Stimulated activated memory B cell treated with anti-CD40 and anti-IgM and Interleukin-4, amounts not matched to agents 10 μg/mL and 1 μg/mL and 100 μg/mL, for 72 hours (primary cell): ENCODE measurements at regions not wholly inside any gene's neighbourhood (a gene's known extent, or its start where the extent isn't known, plus 50 kb on each side); places are given as distances from the start of the nearest gene placed in this dataset.

ENCODE experiments used
- ATAC-seq: fragments of 150-1000 bp; cut with Tn5 transposase; 2 replicates; pipeline ENCODE4 v1.10.0; 2021
- H3K27ac Mint-ChIP-seq: one replicate; pipeline ENCODE4 v1.8.0; 2022; ENCODE audit warnings: mild to moderate bottlenecking, mixed read lengths
- H3K27me3 Mint-ChIP-seq: one replicate; pipeline ENCODE4 v1.8.0; 2022; ENCODE audit warnings: mixed read lengths
- H3K36me3 Mint-ChIP-seq: one replicate; pipeline ENCODE4 v1.8.0; 2022; ENCODE audit warnings: mixed read lengths
- H3K4me1 Mint-ChIP-seq: one replicate; pipeline ENCODE4 v1.8.0; 2022; ENCODE audit warnings: mixed read lengths
- H3K4me3 Mint-ChIP-seq: one replicate; pipeline ENCODE4 v1.8.0; 2022; ENCODE audit warnings: mild to moderate bottlenecking, moderate library complexity, mixed read lengths
- H3K9me3 Mint-ChIP-seq: one replicate; pipeline ENCODE4 v1.8.0; 2022; ENCODE audit warnings: mixed read lengths

DNA sequence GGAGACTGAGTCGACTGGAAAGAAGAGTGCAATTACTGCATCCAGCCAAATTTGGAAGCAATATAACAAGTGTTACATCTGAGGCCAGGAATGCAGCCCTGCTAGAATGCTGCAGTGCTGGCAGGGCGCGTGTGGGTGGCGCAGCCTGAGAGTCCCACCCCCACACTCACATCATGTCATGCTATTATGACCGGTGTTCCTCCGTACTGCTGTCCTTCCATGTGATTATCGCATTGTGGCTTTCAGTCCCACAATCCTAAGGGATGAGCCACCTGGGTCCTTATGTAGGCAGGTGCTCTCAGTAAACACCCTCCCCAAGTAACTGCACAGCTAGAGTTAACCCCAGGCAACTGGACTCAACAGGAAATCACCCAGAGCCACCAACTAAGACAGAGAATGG lies 122.6 kb upstream of the CPEB2 start:
- no peak for ATAC-seq
- no peaks in the 10 kb centered on the region for H3K36me3 Mint-ChIP-seq
- H3K9me3 Mint-ChIP-seq, result peaks cover 3% of the 10 kb centered on the region
- no peak overlapping the region for H3K4me3 Mint-ChIP-seq
- H3K4me1 Mint-ChIP-seq, result peaks cover 8% of the 10 kb centered on the region
- no peak overlapping the region for H3K27ac Mint-ChIP-seq
- no peaks in the 10 kb centered on the region for H3K27me3 Mint-ChIP-seq

DNA sequence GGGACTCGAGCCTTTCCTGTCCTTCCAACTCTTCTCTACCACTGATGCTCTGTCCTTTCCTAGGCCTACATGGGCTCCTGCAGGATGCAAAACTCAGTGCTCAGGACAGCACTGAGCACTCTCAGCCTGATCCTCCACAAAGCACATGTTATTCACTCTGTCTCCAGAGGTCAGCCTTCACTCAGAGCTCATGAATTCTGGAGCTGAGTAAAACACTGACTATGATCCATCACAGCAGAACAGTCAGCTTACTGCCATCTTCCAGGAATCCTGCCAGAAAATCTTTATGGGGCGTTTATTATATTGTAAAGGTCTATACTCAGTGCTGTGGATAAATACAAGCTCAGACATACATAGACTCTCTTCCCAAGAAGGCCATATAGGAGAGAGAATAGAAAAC lies 121.5 kb upstream of the CPEB2 start:
- H3K27me3 Mint-ChIP-seq, result no peaks in the 10 kb centered on the region
- peaks cover 2% of the 10 kb centered on the region for H3K9me3 Mint-ChIP-seq
- ATAC-seq, result no peak
- H3K27ac Mint-ChIP-seq, result no peak overlapping the region
- no peak overlapping the region for H3K4me3 Mint-ChIP-seq
- no peaks in the 10 kb centered on the region for H3K36me3 Mint-ChIP-seq
- H3K4me1 Mint-ChIP-seq, result peaks cover 8% of the 10 kb centered on the region

DNA sequence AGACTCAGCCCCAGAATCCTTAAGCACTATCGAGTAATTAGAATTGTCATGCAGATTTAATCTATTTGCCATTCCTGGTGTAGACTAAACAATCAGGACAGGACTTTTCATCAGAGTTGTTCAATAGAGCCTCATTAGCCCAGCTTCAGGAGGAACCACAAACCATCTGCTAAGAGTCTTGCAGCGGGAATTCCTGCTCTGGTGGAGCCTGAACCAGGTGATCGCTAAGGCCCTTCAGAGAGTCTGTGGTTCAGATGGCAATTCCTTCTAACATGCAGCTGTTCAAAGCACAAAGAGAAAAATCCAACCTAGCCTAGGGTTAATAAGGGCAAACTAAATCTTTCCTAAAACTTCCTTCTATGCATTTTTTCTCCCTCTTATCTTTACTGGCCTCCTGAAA lies 119.1 kb upstream of the CPEB2 start:
- Mint-ChIP-seq H3K27me3 (no peaks in the 10 kb centered on the region), H3K36me3 (no peaks in the 10 kb centered on the region), H3K4me1 (no peaks in the 10 kb centered on the region), H3K27ac (no peak overlapping the region), H3K9me3 (no peaks in the 10 kb centered on the region), H3K4me3 (no peak overlapping the region)
- no peak for ATAC-seq

DNA sequence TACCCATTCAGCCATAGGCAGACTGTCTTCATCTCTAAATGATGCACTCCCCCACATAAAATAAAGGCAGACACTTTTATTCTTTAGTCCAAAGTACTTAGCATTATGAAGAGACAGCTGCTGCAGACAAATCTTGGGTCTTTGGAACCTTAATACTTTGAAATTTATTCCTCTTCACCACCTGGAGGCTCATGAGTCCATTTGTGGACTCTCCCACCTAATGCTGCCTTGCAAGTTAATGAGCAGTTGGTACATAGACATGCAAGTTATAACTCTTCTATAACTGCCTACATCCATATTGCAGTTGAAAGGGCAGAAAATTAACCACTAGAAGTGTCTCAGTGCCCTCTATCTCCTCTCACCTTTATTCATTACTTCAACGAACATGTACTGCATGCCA lies 118.6 kb upstream of the CPEB2 start:
- H3K36me3 Mint-ChIP-seq, result no peaks in the 10 kb centered on the region
- H3K4me1 Mint-ChIP-seq, result no peaks in the 10 kb centered on the region
- ATAC-seq, result no peak
- no peaks in the 10 kb centered on the region for H3K9me3 Mint-ChIP-seq
- H3K27me3 Mint-ChIP-seq, result no peaks in the 10 kb centered on the region
- H3K4me3 Mint-ChIP-seq, result no peak overlapping the region
- H3K27ac Mint-ChIP-seq, result no peak overlapping the region

DNA sequence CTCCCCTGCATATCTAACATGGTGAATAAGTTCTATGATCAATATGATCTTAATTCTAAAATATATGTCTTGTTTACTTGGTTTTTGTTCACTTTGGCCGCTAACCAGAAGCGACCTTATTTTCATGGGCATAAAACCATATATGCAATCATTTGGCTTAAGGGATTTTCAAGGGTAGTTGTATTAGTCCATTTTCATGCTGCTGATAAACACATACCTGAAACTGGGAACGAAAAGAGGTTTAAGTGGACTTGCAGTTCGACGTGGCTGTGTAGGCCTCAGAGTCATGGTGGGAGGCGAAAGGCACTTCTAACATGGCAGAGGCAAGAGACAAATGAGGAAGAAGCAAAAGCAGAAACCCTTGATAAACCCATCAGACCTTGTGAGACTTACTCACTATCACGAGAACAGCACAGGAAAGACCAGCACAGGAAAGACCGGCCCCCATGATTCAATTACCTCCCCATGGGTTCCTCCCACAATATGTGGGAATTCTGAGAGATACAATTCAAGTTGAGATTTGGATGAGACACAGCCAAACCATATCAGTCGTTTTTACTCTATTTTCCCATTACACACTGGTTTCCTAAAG lies 114.3 kb upstream of the CPEB2 start:
- H3K27ac Mint-ChIP-seq, result no peak overlapping the region
- ATAC-seq, result no peak
- peaks cover 3% of the 10 kb centered on the region for H3K9me3 Mint-ChIP-seq
- H3K27me3 Mint-ChIP-seq, result no peaks in the 10 kb centered on the region
- H3K4me3 Mint-ChIP-seq, result no peak overlapping the region
- no peaks in the 10 kb centered on the region for H3K36me3 Mint-ChIP-seq
- H3K4me1 Mint-ChIP-seq, result no peaks in the 10 kb centered on the region

DNA sequence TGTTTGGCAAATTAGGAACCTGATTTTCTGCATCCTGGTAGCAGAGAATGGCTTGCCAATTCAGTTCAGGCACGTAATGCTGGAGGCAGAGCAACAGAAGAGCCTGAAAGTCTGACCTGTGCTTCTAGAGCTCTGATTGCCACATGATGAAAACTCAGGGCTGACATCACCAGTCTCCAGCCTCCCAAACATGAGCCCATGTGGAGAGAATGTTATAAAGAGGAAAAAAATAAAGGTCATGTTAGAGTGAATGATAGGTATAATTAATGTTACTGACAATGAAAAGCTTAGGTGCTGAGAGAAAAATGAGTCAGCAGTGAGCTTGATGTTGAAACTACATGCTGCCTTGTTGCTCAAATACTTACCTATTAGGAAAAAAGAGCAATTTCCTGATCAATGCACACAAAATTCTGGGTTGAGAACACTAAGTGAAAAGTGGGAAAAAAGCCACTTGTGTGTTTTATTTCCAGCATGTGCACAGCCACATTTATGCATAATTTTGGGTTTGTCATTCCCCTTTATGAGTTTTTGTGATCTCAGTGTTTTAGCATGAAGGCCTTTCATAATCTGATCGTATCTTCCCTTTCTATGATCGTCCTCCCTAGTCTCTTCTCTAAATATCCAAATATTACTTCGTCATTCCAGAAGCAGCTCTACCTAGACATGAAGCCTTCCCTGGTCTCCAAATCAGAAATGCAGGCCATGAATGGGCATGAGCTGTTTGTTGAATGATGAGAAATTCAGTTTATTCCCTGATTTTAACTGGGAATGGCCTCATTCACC lies 113.3 kb upstream of the CPEB2 start:
- H3K27ac Mint-ChIP-seq, result no peak overlapping the region

DNA sequence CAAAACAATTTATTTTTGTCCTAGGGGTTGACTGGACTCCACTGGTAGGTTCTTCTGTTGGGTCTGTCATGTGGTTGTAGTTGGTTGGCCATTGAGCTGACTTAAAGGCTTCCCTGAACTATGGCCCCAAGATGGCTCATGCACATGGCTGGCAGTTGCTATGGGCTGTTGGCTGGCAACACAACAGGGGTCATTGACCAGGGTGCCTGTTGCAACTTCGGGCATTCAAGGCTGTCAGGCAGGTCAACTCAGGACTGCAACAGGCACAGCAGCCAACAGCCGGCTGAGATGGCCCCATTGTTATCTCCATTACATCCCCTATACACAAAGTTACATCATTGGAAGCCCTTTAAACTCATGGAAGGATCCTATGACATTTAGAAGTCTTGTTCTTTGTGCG lies 109.7 kb upstream of the CPEB2 start:
- Mint-ChIP-seq H3K27me3 (no peaks in the 10 kb centered on the region), H3K27ac (no peak overlapping the region), H3K36me3 (no peaks in the 10 kb centered on the region), H3K4me1 (no peaks in the 10 kb centered on the region), H3K9me3 (peaks cover 3% of the 10 kb centered on the region), H3K4me3 (no peak overlapping the region)
- ATAC-seq, result no peak

More for the DNA sequence above, 113.3 kb upstream of the CPEB2 start:
- no peak overlapping the region for H3K4me3 Mint-ChIP-seq
- H3K27me3 Mint-ChIP-seq, result no peaks in the 10 kb centered on the region
- H3K4me1 Mint-ChIP-seq, result no peaks in the 10 kb centered on the region
- H3K36me3 Mint-ChIP-seq, result no peaks in the 10 kb centered on the region
- H3K9me3 Mint-ChIP-seq, result peaks cover 3% of the 10 kb centered on the region
- ATAC-seq, result no peak

DNA sequence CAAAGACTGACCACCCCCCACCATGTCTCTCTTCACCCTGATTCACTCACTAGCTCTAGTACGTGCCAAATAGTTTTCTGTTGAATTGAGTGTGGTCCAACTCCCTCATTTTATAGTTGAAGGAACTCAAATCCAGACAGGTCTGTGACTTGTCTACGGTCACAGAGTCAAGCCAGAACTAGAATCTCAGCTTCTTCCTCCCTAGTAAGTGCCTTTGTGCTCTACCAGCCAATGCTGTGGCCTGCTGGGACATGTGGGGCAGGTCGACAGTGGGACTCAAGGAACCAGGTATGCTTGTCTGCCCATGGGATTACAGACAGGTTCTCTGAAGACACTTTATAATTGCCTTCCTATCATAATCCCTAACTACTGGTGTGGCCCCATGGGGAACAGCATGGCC lies 108.6 kb upstream of the CPEB2 start:
- no peaks in the 10 kb centered on the region for H3K4me1 Mint-ChIP-seq
- no peak overlapping the region for H3K4me3 Mint-ChIP-seq
- H3K9me3 Mint-ChIP-seq, result peaks cover 3% of the 10 kb centered on the region
- no peak for ATAC-seq
- no peaks in the 10 kb centered on the region for H3K27me3 Mint-ChIP-seq
- H3K36me3 Mint-ChIP-seq, result no peaks in the 10 kb centered on the region
- H3K27ac Mint-ChIP-seq, result no peak overlapping the region

DNA sequence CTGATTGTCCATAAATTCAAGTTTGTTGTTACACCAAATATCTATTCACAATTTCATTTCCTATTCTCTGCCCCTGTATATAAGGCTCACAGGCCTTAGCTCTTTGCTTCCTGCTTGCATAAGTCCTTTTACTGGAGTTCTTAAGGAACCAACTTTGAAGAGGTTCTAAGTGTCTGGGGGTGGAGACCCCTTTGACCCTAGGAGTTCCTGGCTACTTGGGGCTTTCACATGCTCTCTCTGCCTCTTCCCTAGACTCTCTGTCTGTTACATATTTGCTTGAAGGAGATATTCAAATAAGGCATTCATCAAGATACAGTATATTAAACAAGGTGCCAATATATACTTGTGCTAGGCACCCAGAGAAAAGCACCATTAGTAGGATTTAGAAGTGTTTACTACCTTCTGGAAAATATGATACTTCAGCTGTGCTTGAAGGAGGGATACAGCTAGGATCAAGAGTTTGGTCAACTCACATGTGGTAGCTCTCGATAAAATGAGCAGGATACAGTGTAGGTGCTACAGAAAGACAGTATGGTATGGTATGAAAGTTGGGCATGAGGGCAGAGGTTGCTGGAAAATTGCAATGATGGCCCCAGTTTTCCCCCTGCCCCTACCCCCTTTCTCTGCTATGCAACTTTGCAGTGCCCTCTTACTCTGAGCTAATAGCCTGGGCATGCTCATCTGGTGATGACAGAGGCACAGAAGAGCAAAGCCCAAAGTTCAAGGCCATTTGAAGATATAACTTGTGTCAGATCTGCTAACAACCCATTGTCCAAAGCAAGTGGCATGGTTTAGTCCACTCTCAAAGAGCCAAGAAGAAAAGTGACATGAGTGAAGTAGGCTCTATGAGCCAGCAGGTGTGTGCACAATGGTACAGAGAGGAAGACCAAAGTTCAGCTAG lies 107.6 kb upstream of the CPEB2 start:
- no peak for ATAC-seq
- H3K27me3 Mint-ChIP-seq, result no peaks in the 10 kb centered on the region
- H3K36me3 Mint-ChIP-seq, result no peaks in the 10 kb centered on the region
- peaks cover 3% of the 10 kb centered on the region for H3K9me3 Mint-ChIP-seq
- no peaks in the 10 kb centered on the region for H3K4me1 Mint-ChIP-seq
- no peak overlapping the region for H3K4me3 Mint-ChIP-seq
- H3K27ac Mint-ChIP-seq, result no peak overlapping the region

DNA sequence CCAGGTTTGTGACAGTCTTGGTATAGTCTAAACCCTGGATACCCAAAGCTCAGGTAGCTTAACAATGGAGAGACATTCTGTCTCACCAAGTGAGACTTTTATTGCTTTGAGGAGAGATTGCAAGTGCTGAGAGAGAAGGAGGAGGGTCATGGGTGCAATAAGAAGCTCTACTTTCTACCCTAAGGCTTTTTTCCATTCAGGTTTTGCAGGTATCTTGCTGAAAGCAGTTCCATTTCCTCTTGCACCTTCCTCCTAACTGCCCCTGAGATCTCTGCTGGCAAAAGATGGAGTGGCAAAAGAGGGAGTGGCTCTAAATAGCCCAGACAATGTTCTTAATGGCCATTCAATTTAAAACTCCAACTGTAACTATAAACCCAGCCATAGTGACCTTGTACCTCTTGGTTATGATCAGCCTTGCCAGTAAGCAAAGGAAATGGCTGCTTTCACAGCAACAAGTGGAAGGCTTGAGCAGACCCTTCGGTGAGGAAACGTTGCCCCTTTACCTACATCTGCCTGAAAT lies 105.6 kb upstream of the CPEB2 start:
- H3K36me3 Mint-ChIP-seq, result no peaks in the 10 kb centered on the region
- H3K27me3 Mint-ChIP-seq, result no peaks in the 10 kb centered on the region
- H3K4me3 Mint-ChIP-seq, result no peak overlapping the region
- ATAC-seq, result no peak
- H3K4me1 Mint-ChIP-seq, result no peaks in the 10 kb centered on the region
- H3K27ac Mint-ChIP-seq, result no peak overlapping the region
- H3K9me3 Mint-ChIP-seq, result peaks cover under 1% of the 10 kb centered on the region

DNA sequence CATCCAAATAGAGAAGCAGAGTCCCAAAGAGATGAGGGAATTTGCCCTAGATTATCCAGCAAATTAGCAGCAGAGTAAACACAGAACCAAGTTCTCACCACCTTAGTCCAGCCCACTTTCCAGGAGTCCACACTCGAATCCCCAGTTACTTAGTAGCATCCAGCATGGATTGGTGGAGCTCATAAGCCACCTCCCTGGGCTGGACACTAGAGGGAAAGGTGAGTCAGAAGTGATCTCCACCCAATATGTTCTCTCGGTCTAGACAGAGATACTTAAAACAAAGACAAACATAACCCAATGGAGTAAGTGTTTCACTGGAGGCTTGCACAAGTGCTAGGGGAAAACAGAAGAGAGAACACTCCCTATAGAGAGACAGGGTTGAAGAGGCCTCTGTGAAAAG lies 105.1 kb upstream of the CPEB2 start:
- Mint-ChIP-seq H3K9me3 (no peaks in the 10 kb centered on the region), H3K4me1 (no peaks in the 10 kb centered on the region), H3K36me3 (no peaks in the 10 kb centered on the region), H3K4me3 (no peak overlapping the region), H3K27me3 (no peaks in the 10 kb centered on the region), H3K27ac (no peak overlapping the region)
- no peak for ATAC-seq

DNA sequence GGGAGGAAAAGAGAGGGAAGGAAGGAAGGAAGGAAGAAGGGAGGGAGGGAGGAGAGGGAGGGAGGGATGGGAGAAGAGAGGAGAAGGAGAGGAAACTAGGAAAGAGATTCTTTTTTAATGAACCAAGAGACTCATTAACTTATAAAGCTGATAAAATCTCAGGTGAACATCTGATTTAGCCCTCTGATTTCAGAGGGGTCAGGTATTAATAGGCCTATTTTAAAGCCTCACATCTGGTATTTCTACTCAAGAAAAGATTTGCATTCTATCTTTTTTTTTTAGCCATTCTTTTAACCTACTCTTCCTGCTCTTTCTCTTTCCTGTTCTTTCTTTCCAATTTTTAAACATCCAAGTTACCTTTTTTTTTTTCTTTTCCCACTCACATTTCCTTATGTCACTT lies 103.3 kb upstream of the CPEB2 start:
- Mint-ChIP-seq H3K4me3 (no peak overlapping the region), H3K4me1 (no peaks in the 10 kb centered on the region), H3K27me3 (no peaks in the 10 kb centered on the region), H3K36me3 (no peaks in the 10 kb centered on the region), H3K9me3 (no peaks in the 10 kb centered on the region), H3K27ac (no peak overlapping the region)
- ATAC-seq, result no peak

DNA sequence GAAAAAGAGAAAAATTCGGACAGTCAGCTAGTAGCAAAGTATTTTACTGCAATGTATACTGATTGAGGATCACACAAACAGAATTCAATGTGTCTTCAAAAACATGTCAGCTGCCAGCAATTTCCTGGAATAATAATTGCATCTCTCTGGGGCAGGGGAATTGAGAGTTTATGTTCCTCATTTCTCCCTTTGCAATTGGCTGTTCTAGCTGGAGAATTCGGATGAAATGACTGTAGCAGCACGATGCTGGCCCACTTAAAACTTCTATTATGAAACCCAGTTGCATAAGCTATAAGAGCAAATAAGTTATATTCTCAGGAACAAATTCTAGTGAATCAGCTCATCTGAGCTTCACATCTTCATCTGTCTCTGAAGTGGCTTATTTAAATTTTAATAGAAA lies 99.9 kb upstream of the CPEB2 start:
- H3K36me3 Mint-ChIP-seq, result no peaks in the 10 kb centered on the region
- no peak for ATAC-seq
- peaks cover 5% of the 10 kb centered on the region for H3K4me1 Mint-ChIP-seq
- no peak overlapping the region for H3K27ac Mint-ChIP-seq
- H3K27me3 Mint-ChIP-seq, result no peaks in the 10 kb centered on the region
- H3K9me3 Mint-ChIP-seq, result no peaks in the 10 kb centered on the region
- no peak overlapping the region for H3K4me3 Mint-ChIP-seq

DNA sequence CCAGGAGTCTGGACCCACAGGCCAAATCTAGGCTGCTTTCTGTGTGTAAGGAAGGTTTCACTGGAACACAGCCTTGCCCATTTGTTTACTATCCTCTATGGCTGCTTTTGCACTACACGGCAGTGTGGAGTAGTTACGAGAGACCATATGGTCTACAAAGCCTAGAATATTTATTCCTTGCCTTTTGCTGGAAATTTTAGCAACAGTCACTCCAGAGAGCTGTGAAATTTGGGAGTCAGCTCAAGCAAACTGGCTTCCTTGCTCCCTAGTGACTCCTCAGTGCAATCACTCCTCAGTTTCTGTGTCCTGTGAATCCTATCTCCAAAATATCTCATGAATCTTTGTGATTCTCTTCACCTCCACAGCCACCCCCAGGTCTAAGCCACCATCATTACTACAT lies 99.0 kb upstream of the CPEB2 start:
- Mint-ChIP-seq H3K27me3 (no peaks in the 10 kb centered on the region), H3K27ac (no peak overlapping the region), H3K4me1 (peaks cover 5% of the 10 kb centered on the region), H3K4me3 (no peak overlapping the region), H3K36me3 (no peaks in the 10 kb centered on the region), H3K9me3 (no peaks in the 10 kb centered on the region)
- no peak for ATAC-seq

DNA sequence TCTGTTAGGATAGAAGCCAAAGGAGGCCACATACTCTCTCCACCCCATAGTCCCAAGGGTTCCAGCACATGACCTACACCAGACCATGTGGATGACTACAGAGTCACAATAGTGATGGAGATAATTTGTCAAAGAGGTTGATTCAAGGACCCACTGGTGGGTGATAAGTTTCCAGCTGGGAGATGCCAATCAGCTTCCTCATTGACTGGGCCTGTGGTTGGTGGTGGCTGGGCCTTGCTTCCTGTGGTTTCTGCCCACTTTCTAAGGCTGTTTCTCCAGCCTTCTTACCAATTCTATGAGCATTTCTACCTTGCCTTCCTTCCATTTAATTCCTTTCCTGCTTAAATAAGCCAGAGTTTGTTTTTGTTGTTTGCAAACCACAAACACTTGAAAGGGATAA lies 95.5 kb upstream of the CPEB2 start:
- ATAC-seq, result no peak
- H3K27ac Mint-ChIP-seq, result no peak overlapping the region
- no peak overlapping the region for H3K4me3 Mint-ChIP-seq
- no peaks in the 10 kb centered on the region for H3K9me3 Mint-ChIP-seq
- H3K27me3 Mint-ChIP-seq, result peaks cover 13% of the 10 kb centered on the region
- no peaks in the 10 kb centered on the region for H3K36me3 Mint-ChIP-seq
- H3K4me1 Mint-ChIP-seq, result peaks cover 5% of the 10 kb centered on the region
